ENCODE measurements at regions not wholly inside any gene's neighbourhood (a gene's known extent, or its start where the extent isn't known, plus 50 kb on each side); places are given as distances from the start of the nearest gene placed in this dataset.

DNA sequence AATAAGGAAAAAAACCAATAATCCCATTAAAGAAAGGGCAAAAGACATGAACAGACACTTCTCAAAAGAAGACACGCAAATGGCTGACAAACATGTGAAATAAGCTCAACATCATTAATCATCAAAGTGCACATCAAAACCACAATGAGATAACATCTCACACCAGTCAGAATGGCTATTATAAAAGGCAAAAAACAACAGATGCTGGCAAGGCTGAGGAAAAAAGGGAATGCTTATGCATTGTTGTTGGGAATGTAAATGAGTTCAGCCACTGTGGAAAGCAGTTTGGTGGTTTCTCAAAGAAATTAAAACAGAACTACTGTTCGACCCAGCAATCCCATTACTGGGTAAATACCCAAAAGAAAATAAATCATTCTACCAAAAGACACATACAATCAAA, 285.6 kb downstream of the NR4A2 start:
- CTCF ChIA-PET: no interaction called here

DNA sequence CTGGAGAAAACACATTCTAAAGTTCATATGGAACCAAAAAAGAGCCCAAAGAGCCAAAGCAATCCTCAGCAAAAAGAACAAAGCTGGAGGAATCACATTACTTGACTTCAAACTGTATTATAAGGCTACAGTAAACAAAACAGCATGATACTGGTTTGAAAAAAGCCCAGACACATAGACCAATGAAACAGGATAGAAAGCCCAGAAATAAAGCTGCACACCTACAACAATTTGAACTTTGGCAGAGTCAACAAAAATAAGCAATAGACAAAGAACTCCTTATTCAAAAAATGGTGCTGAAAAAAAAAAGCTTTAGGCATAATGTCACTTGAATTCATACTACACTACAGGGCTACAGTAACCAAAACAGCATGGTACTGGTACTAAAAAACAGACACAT, 289.6 kb downstream of the NR4A2 start:
- H2AFZ ChIP-seq (ENCODE audit: low read length): no peak overlapping the region
- no TSS peak for BruUV-seq (replicated peaks)
- H3K9me3 ChIP-seq (ENCODE audit: low read length): no peaks in the 10 kb centered on the region
- ChIA-PET CTCF (no interaction called here), POLR2A (ENCODE audit: unreplicated experiment) (no interaction called here)
- no peak overlapping the region for H3K4me3 ChIP-seq (ENCODE audit: low read length)
- H3K9ac ChIP-seq (ENCODE audit: low read length): no peak overlapping the region
- H3F3A ChIP-seq (ENCODE audit: low read length, unreplicated experiment): no peaks in the 10 kb centered on the region
- H3K79me2 ChIP-seq (ENCODE audit: low read length): no peaks in the 10 kb centered on the region
- intact Hi-C loops (cut with micrococcal nuclease): no loop called here
- no peak overlapping the region for H3K27ac ChIP-seq (ENCODE audit: low read length)
- no peaks in the 10 kb centered on the region for H3K4me1 ChIP-seq (ENCODE audit: insufficient read depth, low read length)
- H3K4me2 ChIP-seq (ENCODE audit: low read length): no peak overlapping the region
- no peak for ATAC-seq
- H3K9me2 ChIP-seq (replicated peaks; ENCODE audit: low read length): no peaks in the 10 kb centered on the region
- H4K20me1 ChIP-seq (ENCODE audit: low read length): no peaks in the 10 kb centered on the region
- no peak for TF ChIP-seq EZH2phosphoT487 (IDR thresholded peaks at IDR 0.05; ENCODE audit: borderline replicate concordance, low read length)
- TF ChIP-seq, protein P1, sequence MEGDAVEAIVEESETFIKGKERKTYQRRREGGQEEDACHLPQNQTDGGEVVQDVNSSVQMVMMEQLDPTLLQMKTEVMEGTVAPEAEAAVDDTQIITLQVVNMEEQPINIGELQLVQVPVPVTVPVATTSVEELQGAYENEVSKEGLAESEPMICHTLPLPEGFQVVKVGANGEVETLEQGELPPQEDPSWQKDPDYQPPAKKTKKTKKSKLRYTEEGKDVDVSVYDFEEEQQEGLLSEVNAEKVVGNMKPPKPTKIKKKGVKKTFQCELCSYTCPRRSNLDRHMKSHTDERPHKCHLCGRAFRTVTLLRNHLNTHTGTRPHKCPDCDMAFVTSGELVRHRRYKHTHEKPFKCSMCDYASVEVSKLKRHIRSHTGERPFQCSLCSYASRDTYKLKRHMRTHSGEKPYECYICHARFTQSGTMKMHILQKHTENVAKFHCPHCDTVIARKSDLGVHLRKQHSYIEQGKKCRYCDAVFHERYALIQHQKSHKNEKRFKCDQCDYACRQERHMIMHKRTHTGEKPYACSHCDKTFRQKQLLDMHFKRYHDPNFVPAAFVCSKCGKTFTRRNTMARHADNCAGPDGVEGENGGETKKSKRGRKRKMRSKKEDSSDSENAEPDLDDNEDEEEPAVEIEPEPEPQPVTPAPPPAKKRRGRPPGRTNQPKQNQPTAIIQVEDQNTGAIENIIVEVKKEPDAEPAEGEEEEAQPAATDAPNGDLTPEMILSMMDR (conservative IDR thresholded peaks at IDR 0.05; ENCODE audit: low read depth, low read length): no peak
- no peak for TF ChIP-seq EZH2 (IDR thresholded peaks at IDR 0.05; ENCODE audit: low read length, unreplicated experiment)
- no peaks in the 10 kb centered on the region for H3K27me3 ChIP-seq (ENCODE audit: low read length)
- no peak for DNase-seq
- H3K36me3 ChIP-seq (ENCODE audit: low read depth, low read length): no peaks in the 10 kb centered on the region

More for the DNA sequence above, 285.6 kb downstream of the NR4A2 start:
- H3K9ac ChIP-seq (ENCODE audit: low read length): no peak overlapping the region
- no peaks in the 10 kb centered on the region for H3K9me2 ChIP-seq (replicated peaks; ENCODE audit: low read length)
- intact Hi-C loops (cut with micrococcal nuclease): no loop called here
- no peaks in the 10 kb centered on the region for H3K79me2 ChIP-seq (ENCODE audit: low read length)
- H2AFZ ChIP-seq (ENCODE audit: low read length): no peak overlapping the region
- POLR2A ChIA-PET (ENCODE audit: unreplicated experiment): interaction anchor here (0.7 kb wide), 1 partner anchor 638 kb away, joined by 7 read pairs; no protein-coding TSS in a partner anchor
- no peak overlapping the region for H3K27ac ChIP-seq (ENCODE audit: low read length)
- H3K4me3 ChIP-seq (ENCODE audit: low read length): no peak overlapping the region
- no peak overlapping the region for H3K4me2 ChIP-seq (ENCODE audit: low read length)
- H3K27me3 ChIP-seq (ENCODE audit: low read length): no peaks in the 10 kb centered on the region
- DNase-seq (peak; percentile 24), ATAC-seq (no peak; the same call in 1 of the 2 replicates)
- H3K36me3 ChIP-seq (ENCODE audit: low read depth, low read length): no peaks in the 10 kb centered on the region
- no peaks in the 10 kb centered on the region for H4K20me1 ChIP-seq (ENCODE audit: low read length)
- TF ChIP-seq, protein P1 (conservative IDR thresholded peaks at IDR 0.05; ENCODE audit: low read depth, low read length): no peak
- TF ChIP-seq EZH2phosphoT487 (IDR thresholded peaks at IDR 0.05; ENCODE audit: borderline replicate concordance, low read length) (no peak), EZH2 (IDR thresholded peaks at IDR 0.05; ENCODE audit: low read length, unreplicated experiment) (no peak)
- no peaks in the 10 kb centered on the region for H3K9me3 ChIP-seq (ENCODE audit: low read length)
- BruUV-seq (replicated peaks): no TSS peak
- no peaks in the 10 kb centered on the region for H3F3A ChIP-seq (ENCODE audit: low read length, unreplicated experiment)
- H3K4me1 ChIP-seq (ENCODE audit: insufficient read depth, low read length): no peaks in the 10 kb centered on the region

DNA sequence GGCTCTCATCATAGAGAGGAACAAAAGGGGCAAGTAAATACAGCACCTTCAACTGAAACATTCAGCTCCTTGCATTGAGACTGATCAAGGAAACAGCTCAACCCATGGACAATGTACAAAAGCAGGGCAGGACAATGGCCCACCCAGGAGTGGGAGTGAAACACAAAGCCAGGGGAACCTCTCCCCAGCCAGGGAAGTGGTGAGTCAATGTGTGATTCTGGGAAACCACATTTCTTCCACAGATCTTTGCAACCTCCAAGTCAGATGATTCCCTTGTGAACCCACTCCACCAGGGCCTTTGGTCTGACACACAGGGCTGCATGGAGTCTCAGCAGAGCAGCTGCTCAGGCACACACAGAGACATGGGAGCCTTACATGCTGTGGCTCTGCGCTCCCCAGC, 294.5 kb downstream of the NR4A2 start:
- CTCF ChIA-PET: no interaction called here
- no TSS peak for BruUV-seq (replicated peaks)
- H3K36me3 ChIP-seq (ENCODE audit: low read depth, low read length): no peaks in the 10 kb centered on the region
- H3K9me2 ChIP-seq (replicated peaks; ENCODE audit: low read length): no peaks in the 10 kb centered on the region
- no peak overlapping the region for H3K4me3 ChIP-seq (ENCODE audit: low read length)
- no peaks in the 10 kb centered on the region for H3F3A ChIP-seq (ENCODE audit: low read length, unreplicated experiment)
- DNase-seq (no peak), ATAC-seq (no peak)
- H3K27ac ChIP-seq (ENCODE audit: low read length): no peak overlapping the region
- H3K9ac ChIP-seq (ENCODE audit: low read length): no peak overlapping the region
- POLR2A ChIA-PET (ENCODE audit: unreplicated experiment): no interaction called here
- no peaks in the 10 kb centered on the region for H3K27me3 ChIP-seq (ENCODE audit: low read length)
- TF ChIP-seq EZH2phosphoT487 (IDR thresholded peaks at IDR 0.05; ENCODE audit: borderline replicate concordance, low read length) (no peak), EZH2 (IDR thresholded peaks at IDR 0.05; ENCODE audit: low read length, unreplicated experiment) (no peak)
- TF ChIP-seq, protein P1 (conservative IDR thresholded peaks at IDR 0.05; ENCODE audit: low read depth, low read length): no peak
- H3K9me3 ChIP-seq (ENCODE audit: low read length): no peaks in the 10 kb centered on the region
- no peaks in the 10 kb centered on the region for H4K20me1 ChIP-seq (ENCODE audit: low read length)
- intact Hi-C loops (cut with micrococcal nuclease): no loop called here
- H3K4me2 ChIP-seq (ENCODE audit: low read length): no peak overlapping the region
- no peaks in the 10 kb centered on the region for H3K79me2 ChIP-seq (ENCODE audit: low read length)
- H2AFZ ChIP-seq (ENCODE audit: low read length): no peak overlapping the region
- H3K4me1 ChIP-seq (ENCODE audit: insufficient read depth, low read length): no peaks in the 10 kb centered on the region
